ENCODE measurements at regions not wholly inside any gene's neighbourhood (a gene's known extent, or its start where the extent isn't known, plus 50 kb on each side); places are given as distances from the start of the nearest gene placed in this dataset.

DNA sequence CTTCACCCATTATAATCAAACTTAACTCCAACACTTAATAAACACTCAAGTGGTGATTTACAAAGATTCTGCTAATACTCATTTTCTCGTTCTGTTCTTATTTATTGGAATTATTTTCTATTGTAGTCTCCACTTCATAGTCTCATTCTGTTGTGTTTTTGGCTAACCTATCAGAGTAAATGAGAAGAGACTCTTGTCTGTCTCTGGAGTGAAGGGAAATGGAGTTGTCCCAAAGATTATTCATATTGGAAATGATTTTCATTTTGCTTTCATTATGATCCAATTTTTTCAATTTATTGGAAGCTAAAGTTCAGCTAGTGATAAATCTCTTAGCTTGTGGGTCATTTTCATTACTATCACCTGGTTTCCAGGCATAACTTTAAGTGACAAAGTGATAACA, 454.9 kb upstream of the JAG1 start:
- DNase-seq (ENCODE audit: low spot score): no peak

- DNase-seq (ENCODE audit: low spot score): no peak
These were observed 456.9 kb upstream of the JAG1 start for GRCh38 chr20:11130554-11131166.

GRCh38 chr20:11132819-11133415, 459.1 kb upstream of the JAG1 start:
- no peak for DNase-seq (ENCODE audit: low spot score)

- DNase-seq (ENCODE audit: low spot score): no peak
These were observed 462.9 kb upstream of the JAG1 start for GRCh38 chr20:11136691-11137090.

GRCh38 chr20:11137688-11138087, 463.9 kb upstream of the JAG1 start:
- DNase-seq (ENCODE audit: low spot score): no peak

GRCh38 chr20:11140359-11140758, 466.6 kb upstream of the JAG1 start:
- no peak for DNase-seq (ENCODE audit: low spot score)

- no peak for DNase-seq (ENCODE audit: low spot score)
These were observed 469.7 kb upstream of the JAG1 start for GRCh38 chr20:11143481-11143880.

GRCh38 chr20:11144114-11144950, 470.5 kb upstream of the JAG1 start:
- DNase-seq (ENCODE audit: low spot score): no peak

GRCh38 chr20:11145616-11146015, 471.8 kb upstream of the JAG1 start:
- DNase-seq (ENCODE audit: low spot score): no peak

- DNase-seq (ENCODE audit: low spot score): no peak
These were observed 480.0 kb upstream of the JAG1 start for GRCh38 chr20:11153819-11154218.

GRCh38 chr20:11155156-11155756, 481.5 kb upstream of the JAG1 start:
- no peak for DNase-seq (ENCODE audit: low spot score)

- no peak for DNase-seq (ENCODE audit: low spot score)
These were observed 483.1 kb upstream of the JAG1 start for GRCh38 chr20:11156922-11157321.

DNA sequence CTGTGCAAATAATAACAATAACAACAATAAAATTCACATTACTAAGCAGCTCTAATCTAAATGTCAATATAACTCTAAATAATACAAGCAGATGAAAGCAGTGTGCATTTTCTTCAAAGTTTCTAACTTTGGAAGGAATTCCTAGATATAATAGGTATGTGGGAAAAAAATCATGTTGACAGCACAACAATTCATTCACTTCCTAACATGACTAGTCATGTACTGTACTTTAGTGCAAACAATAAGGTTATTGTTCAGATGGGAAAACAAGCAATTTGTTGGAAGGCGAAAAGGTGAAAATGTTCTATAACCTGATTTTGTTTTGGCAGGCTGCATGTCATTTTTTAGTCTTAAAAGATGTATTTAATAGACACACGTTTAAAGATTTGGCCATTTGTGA, 484.3 kb upstream of the JAG1 start:
- DNase-seq (ENCODE audit: low spot score): no peak

DNA sequence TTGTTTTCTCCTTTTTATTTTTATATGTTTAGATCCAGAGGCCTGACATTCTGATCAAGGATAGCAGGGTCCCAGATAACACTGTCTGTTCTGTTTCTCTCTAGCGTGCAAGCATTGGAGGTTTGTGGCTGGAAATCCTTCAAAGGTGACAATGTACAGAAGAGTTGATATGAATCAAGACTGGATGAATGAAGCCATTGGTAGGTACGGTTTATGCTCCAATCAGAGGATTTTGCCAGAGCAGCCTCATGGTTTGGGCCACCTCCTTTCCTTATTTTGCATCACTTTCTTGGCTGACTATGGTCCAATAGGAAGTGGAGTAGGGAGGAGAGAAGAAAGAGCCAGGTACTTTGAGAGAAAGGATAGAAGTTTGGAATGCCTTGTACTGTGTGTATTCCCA, 484.8 kb upstream of the JAG1 start:
- no peak for DNase-seq (ENCODE audit: low spot score)

DNA sequence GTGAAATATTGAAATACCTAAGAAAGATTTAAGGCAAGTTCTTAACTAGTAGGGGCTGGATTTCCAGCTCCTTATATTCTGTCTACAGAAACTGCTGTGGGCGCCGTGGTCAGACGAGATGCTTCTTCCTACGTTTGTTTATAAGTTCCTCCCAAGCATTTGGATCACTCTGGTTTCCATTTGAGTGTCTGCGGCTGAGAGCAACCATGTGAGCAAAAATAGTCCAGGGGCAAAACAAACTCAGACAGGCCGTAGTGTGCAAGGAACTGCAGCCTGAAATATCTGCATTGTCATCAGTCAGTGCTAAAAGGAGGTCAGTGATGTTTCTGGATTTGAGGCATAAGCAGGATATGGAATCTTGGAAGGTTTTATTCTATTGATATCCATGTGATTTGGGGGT, 485.9 kb upstream of the JAG1 start:
- no peak for DNase-seq (ENCODE audit: low spot score)

DNA sequence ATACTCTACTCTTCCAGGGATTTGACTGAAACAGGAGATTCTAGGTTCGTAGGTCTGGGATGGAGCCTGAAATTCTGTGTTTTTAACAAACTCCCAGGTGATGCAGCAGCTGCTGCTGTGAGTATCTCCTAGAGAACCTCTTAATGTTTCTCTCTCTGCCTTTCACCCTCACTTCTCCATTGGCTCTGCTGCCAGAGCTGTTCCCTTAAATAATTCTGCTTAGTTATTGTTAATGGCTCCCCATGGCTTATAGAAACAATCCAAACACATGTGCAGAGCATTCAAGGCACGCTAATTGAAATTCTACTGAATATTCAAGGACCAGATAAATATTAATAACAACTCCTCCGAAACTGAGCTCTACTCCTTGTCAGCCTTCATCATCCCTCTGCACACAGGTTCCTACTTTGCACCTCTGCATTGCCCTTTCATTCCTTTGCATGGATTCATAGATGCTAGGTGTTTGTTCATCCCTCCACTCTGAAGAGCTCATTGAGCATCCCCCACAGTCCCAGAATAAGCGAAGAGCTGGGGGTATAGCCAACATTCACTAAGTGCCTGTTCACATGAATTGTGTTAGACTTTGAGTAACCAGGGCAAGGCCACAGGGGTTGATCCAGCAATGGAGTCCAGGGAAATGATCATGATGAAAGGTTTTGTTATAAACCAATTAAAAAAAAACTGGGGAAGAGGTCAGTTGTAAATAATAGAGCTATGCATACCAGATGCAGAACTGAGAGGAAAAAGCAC, 488.4 kb upstream of the JAG1 start:
- no peak for DNase-seq (ENCODE audit: low spot score)

- no peak for DNase-seq (ENCODE audit: low spot score)
These were observed 492.0 kb upstream of the JAG1 start for GRCh38 chr20:11165789-11166188.

- no peak for DNase-seq (ENCODE audit: low spot score)
These were observed 492.9 kb upstream of the JAG1 start for GRCh38 chr20:11166712-11167111.

DNA sequence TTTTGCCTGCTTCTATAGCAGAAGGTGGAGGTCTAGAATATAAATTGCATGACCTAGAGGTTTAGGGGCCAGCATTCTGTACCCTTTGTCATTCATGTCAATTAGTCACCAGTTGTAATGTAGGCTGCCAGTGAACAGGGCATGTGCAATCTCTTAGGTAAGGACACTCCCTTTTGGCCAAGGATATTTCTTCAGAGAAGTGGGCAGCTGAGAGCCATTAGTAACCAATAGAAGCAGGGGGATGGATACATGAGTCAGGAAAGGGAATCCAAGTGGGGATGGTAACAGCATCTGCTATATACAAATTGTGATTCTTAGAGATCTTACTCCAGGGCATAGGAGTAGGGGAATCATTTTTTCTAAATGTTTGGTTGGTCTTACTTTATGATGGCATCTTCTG, 494.2 kb upstream of the JAG1 start:
- no peak for DNase-seq (ENCODE audit: low spot score)

GRCh38 chr20:11170025-11170424, 496.2 kb upstream of the JAG1 start:
- DNase-seq (ENCODE audit: low spot score): no peak

DNA sequence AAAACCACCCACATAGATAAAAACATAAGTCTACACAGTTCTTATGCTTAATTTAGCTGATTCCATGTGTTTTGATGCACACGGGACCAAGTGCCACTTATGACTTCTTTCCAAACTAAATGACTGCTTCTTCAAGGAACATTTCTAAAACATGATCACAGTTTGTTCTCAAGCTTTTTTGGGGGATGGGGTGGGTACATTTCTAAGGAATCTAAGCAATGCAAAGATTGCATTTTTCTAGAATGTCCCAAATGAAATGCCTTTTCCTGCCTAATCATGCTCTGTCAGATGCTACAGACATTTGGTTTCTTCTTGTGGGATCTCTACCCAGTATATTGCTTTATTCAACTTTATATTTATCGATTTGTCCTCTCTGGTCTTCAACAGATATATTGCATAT, 496.8 kb upstream of the JAG1 start:
- DNase-seq (ENCODE audit: low spot score): no peak

GRCh38 chr20:11172881-11173280, 499.1 kb upstream of the JAG1 start:
- no peak for DNase-seq (ENCODE audit: low spot score)
